SKM-1 treated with dmso at 0.1 percent for 144 hours (cell line): ENCODE measurements at regions not wholly inside any gene's neighbourhood (a gene's known extent, or its start where the extent isn't known, plus 50 kb on each side); places are given as distances from the start of the nearest gene placed in this dataset.
A peak's percentile ranks its signal among the peaks of the same experiment; 100 is the strongest.
"Not testable (repeated sequence)": the region's sequence is repeated elsewhere in the genome, so short reads cannot be mapped to it uniquely, and the experiment has no call there.

Experiments
- DNase-seq: peaks from one replicate; lab custom pipeline; 2025; ENCODE audit not compliant: unreplicated experiment; lab: John Stamatoyannopoulos, UW

- no peak for DNase-seq
These were observed 146.0 kb upstream of the RMP24 start for GRCh38 chr18:35826477-35826876.

- no peak for DNase-seq
These were observed 145.1 kb upstream of the RMP24 start for GRCh38 chr18:35827275-35827902.

GRCh38 chr18:35827903-35828275 lies 144.6 kb upstream of the RMP24 start:
- DNase-seq: no peak

GRCh38 chr18:35828591-35828990 lies 143.9 kb upstream of the RMP24 start:
- DNase-seq: no peak

- no peak for DNase-seq
These were observed 137.1 kb upstream of the RMP24 start for GRCh38 chr18:35835366-35835765.

GRCh38 chr18:35835833-35836232 lies 136.6 kb upstream of the RMP24 start:
- peak; percentile 4 for DNase-seq

GRCh38 chr18:35836932-35837331 lies 135.5 kb upstream of the RMP24 start:
- no peak for DNase-seq

- DNase-seq: no peak
These were observed 134.5 kb upstream of the RMP24 start for GRCh38 chr18:35837922-35838496.

GRCh38 chr18:35841283-35841682 lies 131.2 kb upstream of the RMP24 start:
- no peak for DNase-seq

GRCh38 chr18:35842536-35842935 lies 129.9 kb upstream of the RMP24 start:
- no peak for DNase-seq

GRCh38 chr18:35848321-35848720 lies 124.2 kb upstream of the RMP24 start:
- DNase-seq: not testable (repeated sequence)

GRCh38 chr18:35849241-35849640 lies 123.2 kb upstream of the RMP24 start:
- DNase-seq: not testable (repeated sequence)

GRCh38 chr18:35851286-35851970 lies 121.1 kb upstream of the RMP24 start:
- no peak for DNase-seq

- no peak for DNase-seq
These were observed 119.7 kb upstream of the RMP24 start for GRCh38 chr18:35852786-35853185.

GRCh38 chr18:35854095-35854494 lies 118.4 kb upstream of the RMP24 start:
- DNase-seq: no peak

GRCh38 chr18:35856178-35856577 lies 116.3 kb upstream of the RMP24 start:
- no peak for DNase-seq

GRCh38 chr18:35856721-35857120 lies 115.8 kb upstream of the RMP24 start:
- DNase-seq: not testable (repeated sequence)

- not testable (repeated sequence) for DNase-seq
These were observed 114.9 kb upstream of the RMP24 start for GRCh38 chr18:35857581-35857980.

GRCh38 chr18:35861367-35862118 lies 110.9 kb upstream of the RMP24 start:
- no peak for DNase-seq

GRCh38 chr18:35862119-35862640 lies 110.3 kb upstream of the RMP24 start:
- no peak for DNase-seq

- DNase-seq: no peak
These were observed 107.6 kb upstream of the RMP24 start for GRCh38 chr18:35864916-35865315.

GRCh38 chr18:35868915-35869314 lies 103.6 kb upstream of the RMP24 start:
- DNase-seq: no peak
